ENCODE measurements at regions not wholly inside any gene's neighbourhood (a gene's known extent, or its start where the extent isn't known, plus 50 kb on each side); places are given as distances from the start of the nearest gene placed in this dataset.

DNA sequence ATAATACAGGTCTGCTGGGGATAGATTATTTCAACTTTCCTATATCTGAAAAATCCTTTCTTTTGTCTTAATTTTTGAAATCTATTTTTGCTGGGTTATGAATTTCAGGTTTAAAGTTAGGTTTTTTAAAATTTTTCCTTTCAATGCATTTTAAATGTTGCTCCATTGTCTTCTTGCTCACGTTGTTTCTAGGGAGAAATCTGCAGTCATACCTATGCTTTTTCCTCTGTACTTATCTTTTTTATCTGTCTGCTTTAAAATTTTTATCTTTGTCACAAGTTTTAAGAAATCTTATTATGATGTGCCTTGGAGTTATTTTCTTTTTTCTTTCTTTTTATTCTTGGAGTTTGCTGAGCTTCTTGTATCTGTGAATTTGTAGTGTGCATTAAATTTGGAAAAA, 412.0 kb upstream of the KIF2A start:
- TF ChIP-seq POLR2A (IDR thresholded peaks at IDR 0.05) (no peak), POLR2AphosphoS5 (IDR thresholded peaks at IDR 0.05) (no peak)

Measured in sigmoid colon (tissue), 4 donors.